ENCODE measurements at regions not wholly inside any gene's neighbourhood (a gene's known extent, or its start where the extent isn't known, plus 50 kb on each side); places are given as distances from the start of the nearest gene placed in this dataset.

- peak; percentile 71 for TF ChIP-seq CTCF (IDR thresholded peaks at IDR 0.05; ENCODE audit: low read depth, low read length)
- no peak for TF ChIP-seq EZH2phosphoT487 (IDR thresholded peaks at IDR 0.05; ENCODE audit: low read depth)
Observed at GRCh38 chr7:53350241-53350640, 314.8 kb downstream of the POM121L12 start.
